H1 (cell line): ENCODE measurements at regions not wholly inside any gene's neighbourhood (a gene's known extent, or its start where the extent isn't known, plus 50 kb on each side); places are given as distances from the start of the nearest gene placed in this dataset.

Source experiments
- CTCF ChIA-PET: fragments of 300-600 bp; sonication (Branson Sonifier 250); formaldehyde crosslinking; loops from one replicate; lab custom pipeline; 2021; ENCODE audit not compliant: partially characterized antibody; lab: Charles Lee
- POLR2A ChIA-PET: fragments of 300-600 bp; sonication (Branson Sonifier 250); formaldehyde crosslinking; loops from one replicate; lab custom pipeline; 2021; ENCODE audit warnings: inconsistent platforms; ENCODE audit not compliant: partially characterized antibody; lab: Charles Lee
- DNase-seq, 2 experiments: peaks; one replicate each; pipeline versions ENCODE4 v3.0.0 to v3.0.0-alpha.2; 2010 to 2022; ENCODE audit warnings: low spot score in 2 of 2, low read depth in 1 of 2, mixed read lengths in 1 of 2
- FAIRE-seq: peaks from 2 replicates; lab custom pipeline; 2011; peaks lifted over from hg19 to GRCh38; lab: Jason Lieb, UNC
- H2AFZ ChIP-seq: 2 replicates; pipeline ENCODE4 v1.8.1; 2012; ENCODE audit warnings: low read length, inconsistent platforms
- H2AK5ac ChIP-seq: 2 replicates; pipeline ENCODE4 v1.6.1; 2013; ENCODE audit warnings: low read depth, low read length
- H2BK120ac ChIP-seq: replicated peaks from 2 replicates; pipeline ENCODE3; 2013; ENCODE audit warnings: low read depth, low read length, inconsistent platforms
- H2BK12ac ChIP-seq: 2 replicates; pipeline ENCODE4 v1.6.1; 2013; ENCODE audit warnings: low read depth, low read length
- H2BK15ac ChIP-seq: 2 replicates; pipeline ENCODE4 v1.6.1; 2013; ENCODE audit warnings: low read length
- H2BK20ac ChIP-seq: 2 replicates; pipeline ENCODE4 v1.6.1; 2013; ENCODE audit warnings: low read length
- H2BK5ac ChIP-seq: 2 replicates; pipeline ENCODE4 v1.6.1; 2013; ENCODE audit warnings: low read depth, low read length
- H3K14ac ChIP-seq: 2 replicates; pipeline ENCODE4 v1.6.1; 2013; ENCODE audit warnings: inconsistent platforms; ENCODE audit not compliant: insufficient read length
- H3K18ac ChIP-seq: 2 replicates; pipeline ENCODE4 v1.6.1; 2013; ENCODE audit warnings: low read length; ENCODE audit errors: extremely low read depth
- H3K23ac ChIP-seq: 2 replicates; pipeline ENCODE4 v1.6.1; 2013; ENCODE audit warnings: inconsistent platforms; ENCODE audit not compliant: insufficient read length
- H3K23me2 ChIP-seq: 2 replicates; pipeline ENCODE4 v1.6.1; 2013; ENCODE audit warnings: low read depth, low read length
- H3K27ac ChIP-seq: 2 replicates; pipeline ENCODE4 v1.6.1; 2011; ENCODE audit warnings: low read depth, low read length, inconsistent platforms
- H3K27me3 ChIP-seq, 4 experiments: replicated peaks in 1 of 4; 1 replicate in 1 of 4; 2 replicates in 3 of 4; pipeline versions ENCODE4 v1.6.1 to v1.8.1; 2011 to 2013; ENCODE audit warnings: low read length in 3 of 4, mild to moderate bottlenecking in 3 of 4, inconsistent platforms in 2 of 4, mixed read lengths in 2 of 4, moderate library complexity in 1 of 4; ENCODE audit not compliant: control insufficient read depth in 3 of 4, insufficient read depth in 3 of 4; ENCODE audit errors: extremely low read depth in 1 of 4
- H3K36me3 ChIP-seq, 4 experiments: 2 replicates each; pipeline versions ENCODE4 v1.6.1 to v1.8.1; 2011 to 2013; ENCODE audit warnings: mild to moderate bottlenecking in 4 of 4, low read length in 3 of 4, moderate library complexity in 2 of 4, control low read depth in 1 of 4, inconsistent platforms in 1 of 4; ENCODE audit not compliant: insufficient read depth in 4 of 4, control insufficient read depth in 2 of 4
- H3K4ac ChIP-seq: replicated peaks from 2 replicates; pipeline ENCODE3; 2013; ENCODE audit warnings: low read length, low read depth, mixed read lengths, inconsistent platforms; ENCODE audit not compliant: insufficient read length
- H3K4me1 ChIP-seq, 4 experiments: replicated peaks in 1 of 4; 1 replicate in 1 of 4; 2 replicates in 3 of 4; pipeline versions ENCODE4 v1.6.1 to v1.8.1; 2011 to 2013; ENCODE audit warnings: low read length in 3 of 4, inconsistent platforms in 2 of 4, mixed read lengths in 1 of 4; ENCODE audit not compliant: insufficient read depth in 4 of 4, control insufficient read depth in 3 of 4
- H3K4me2 ChIP-seq, 2 experiments: 2 replicates each; pipeline versions ENCODE4 v1.6.1 to v1.8.1; 2011 to 2013; ENCODE audit warnings: low read depth in 2 of 2, low read length in 2 of 2, control low read depth in 1 of 2, inconsistent platforms in 1 of 2, mild to moderate bottlenecking in 1 of 2; ENCODE audit not compliant: insufficient read depth in 1 of 2
- H3K4me3 ChIP-seq, 4 experiments: fragments of 200-600, 300-600 bp in 1 of 4; sonication (generic), shearing (Covaris generic), sonication (Bioruptor Twin) in 1 of 4; 2 replicates each; pipeline versions ENCODE4 v1.5.1 to v1.8.1; 2011 to 2016; ENCODE audit warnings: low read length in 4 of 4, low read depth in 3 of 4, control low read depth in 2 of 4, inconsistent platforms in 2 of 4, mild to moderate bottlenecking in 2 of 4, mixed read lengths in 1 of 4, moderate library complexity in 1 of 4; ENCODE audit not compliant: insufficient read depth in 2 of 4; ENCODE audit errors: extremely low read depth in 1 of 4
- H3K56ac ChIP-seq: replicated peaks from 2 replicates; pipeline ENCODE3; 2013; ENCODE audit warnings: low read depth, mild to moderate bottlenecking, mixed read lengths, low read length, inconsistent platforms; ENCODE audit not compliant: insufficient read length
- H3K79me1 ChIP-seq: 2 replicates; pipeline ENCODE4 v1.6.1; 2013; ENCODE audit warnings: low read depth, low read length, control low read depth
- H3K79me2 ChIP-seq, 2 experiments: 2 replicates each; pipeline versions ENCODE4 v1.6.1 to v1.8.1; 2012 to 2013; ENCODE audit warnings: low read length in 2 of 2, mild to moderate bottlenecking in 2 of 2, inconsistent platforms in 1 of 2; ENCODE audit not compliant: insufficient read depth in 2 of 2, control insufficient read depth in 1 of 2
- H3K9ac ChIP-seq, 4 experiments: replicated peaks in 1 of 4; 1 replicate in 1 of 4; 2 replicates in 3 of 4; pipeline versions ENCODE4 v1.6.1 to v1.8.1; 2011 to 2013; ENCODE audit warnings: low read depth in 3 of 4, low read length in 3 of 4, control low read depth in 2 of 4, mild to moderate bottlenecking in 2 of 4, moderate library complexity in 2 of 4, inconsistent platforms in 1 of 4; ENCODE audit errors: extremely low read depth in 1 of 4
- H3K9me3 ChIP-seq, 2 experiments: 2 replicates each; pipeline versions ENCODE4 v1.6.1 to v1.8.1; 2012 to 2013; ENCODE audit warnings: mild to moderate bottlenecking in 2 of 2, moderate library complexity in 2 of 2, control low read depth in 1 of 2, inconsistent platforms in 1 of 2, low read depth in 1 of 2, low read length in 1 of 2, mixed read lengths in 1 of 2; ENCODE audit not compliant: insufficient read depth in 2 of 2
- H4K20me1 ChIP-seq, 2 experiments: replicated peaks in 1 of 2; 2 replicates each; pipeline versions ENCODE3 to v1.8.1; 2011 to 2013; ENCODE audit warnings: inconsistent platforms in 2 of 2, low read length in 2 of 2, mild to moderate bottlenecking in 1 of 2; ENCODE audit not compliant: insufficient read depth in 2 of 2, control insufficient read depth in 1 of 2
- H4K5ac ChIP-seq: 2 replicates; pipeline ENCODE4 v1.6.1; 2013; ENCODE audit warnings: low read length, low read depth, mixed read lengths, inconsistent platforms; ENCODE audit not compliant: insufficient read length
- H4K8ac ChIP-seq: 2 replicates; pipeline ENCODE4 v1.8.0; 2013; ENCODE audit warnings: mild to moderate bottlenecking, moderate library complexity, low read length, inconsistent platforms; ENCODE audit not compliant: insufficient read depth; ENCODE audit errors: extremely low read depth
- H4K91ac ChIP-seq: replicated peaks from 2 replicates; pipeline ENCODE3; 2013; ENCODE audit warnings: low read length, mixed read lengths, inconsistent platforms; ENCODE audit not compliant: insufficient read length
- ATF2 ChIP-seq: IDR thresholded peaks from 2 replicates; pipeline ENCODE4 v1.6.1; 2012; ENCODE audit warnings: low read length, inconsistent platforms
- CBX5 ChIP-seq: fragments of 300-800, 300-1000 bp; sonication (generic); IDR thresholded peaks from 2 replicates; pipeline ENCODE4 v1.7.1; 2016; ENCODE audit warnings: antibody characterized with exemption, low read length, low read depth
- CBX8 ChIP-seq: fragments of 300-800, 300-1000 bp; sonication (generic); IDR thresholded peaks from 2 replicates; pipeline ENCODE4 v1.7.1; 2016; ENCODE audit warnings: low read depth, low read length, borderline replicate concordance
- CHD2 ChIP-seq: IDR thresholded peaks from 2 replicates; pipeline ENCODE4 v1.6.1; 2012; ENCODE audit warnings: low read length, improper control_type of control experiment
- CREB1 ChIP-seq: IDR thresholded peaks from 2 replicates; pipeline ENCODE4 v1.6.1; 2012; ENCODE audit warnings: inconsistent platforms
- KDM1A ChIP-seq: fragments of 200-600, 300-600 bp; sonication (generic); IDR thresholded peaks from 2 replicates; pipeline ENCODE4 v1.7.1; 2016; ENCODE audit warnings: mild to moderate bottlenecking, low read length, borderline replicate concordance
- MAFK ChIP-seq: IDR thresholded peaks from 2 replicates; pipeline ENCODE4 v1.6.1; 2012; ENCODE audit warnings: low read depth, mild to moderate bottlenecking, improper control_type of control experiment, low read length
- SP2 ChIP-seq: IDR thresholded peaks from 2 replicates; pipeline ENCODE4 v1.6.1; 2012; ENCODE audit warnings: mild to moderate bottlenecking, low read length, inconsistent platforms
- ZNF274 ChIP-seq: IDR thresholded peaks from 2 replicates; pipeline ENCODE4 v1.7.0; 2012; ENCODE audit warnings: low read length, borderline replicate concordance; ENCODE audit errors: extremely low read depth
- WGBS, 2 experiments: shearing (Covaris generic) in 1 of 2; methylation state at CpG; one replicate each; pipeline versions ENCODE4 v1.1.6 to v1.1.7; 2013 to 2015; ENCODE audit warnings: low lambda C conversion rate in 2 of 2, mixed read lengths in 2 of 2, inconsistent platforms in 1 of 2, low coverage in 1 of 2, missing lambda C conversion rate in 1 of 2; ENCODE audit not compliant: insufficient replicate concordance in 2 of 2, insufficient coverage in 1 of 2, insufficient read length in 1 of 2; ENCODE audit errors: extremely low coverage in 1 of 2, missing lambda C conversion rate in 1 of 2; 5-methylcytosine and 5-hydroxymethylcytosine counted together
- TF ChIP-seq, protein P1 (sequence below): IDR thresholded peaks from 2 replicates; pipeline ENCODE4 v1.6.1; 2011; ENCODE audit warnings: low read depth, mild to moderate bottlenecking, low read length; ENCODE audit not compliant: insufficient read depth

DNA sequence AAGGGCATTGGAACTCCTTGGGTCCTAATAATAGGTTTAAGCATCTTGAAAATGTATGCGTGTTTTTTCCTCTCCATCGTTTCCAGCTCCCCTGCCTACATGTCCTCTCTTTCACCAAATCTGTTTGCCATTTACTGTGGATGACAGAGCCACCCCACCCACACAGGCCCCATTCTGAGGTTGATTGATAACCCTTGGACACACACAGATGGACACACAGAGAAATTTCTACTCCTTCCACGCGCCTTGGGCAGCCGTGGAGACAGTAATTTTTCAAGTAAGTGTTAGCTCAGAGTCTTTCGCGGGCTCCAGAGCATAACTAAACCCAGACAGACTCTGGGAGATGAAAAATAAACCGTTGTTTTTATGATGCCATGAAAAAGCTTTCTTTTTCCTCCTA is 103.3 kb upstream of the NLRP1 start:
- Histone ChIP-seq H3K27me3 (no peaks in the 10 kb centered on the region), H2BK120ac (no peak overlapping the region), H3K4ac (no peak overlapping the region), H3K79me1 (no peaks in the 10 kb centered on the region), H4K5ac (no peak overlapping the region), H3K4me1 (peaks cover 0 to 4% (median 0%) of the 10 kb centered on the region in 4 experiments; a peak in 2 of 7 replicates), H3K23me2 (no peaks in the 10 kb centered on the region), H3K36me3 (no peaks in the 10 kb centered on the region), H2AK5ac (no peak overlapping the region), H4K91ac (no peak overlapping the region), H4K8ac (no peak overlapping the region), H2BK20ac (no peak overlapping the region), H3K9ac (no peak overlapping the region), H3K27ac (no peak overlapping the region), H3K79me2 (no peaks in the 10 kb centered on the region), H3K4me2 (no peak overlapping the region), H3K18ac (no peak overlapping the region), H2BK5ac (no peak overlapping the region), H2BK12ac (no peak overlapping the region), H3K14ac (no peak overlapping the region), H2AFZ (no peak overlapping the region), H2BK15ac (no peak overlapping the region), H3K9me3 (no peaks in the 10 kb centered on the region), H3K4me3 (no peak overlapping the region), H3K23ac (no peak overlapping the region), H3K56ac (no peak overlapping the region)
- no peak for DNase-seq
- WGBS, 2 experiments = 91% methylated on average over 8 of the region's 8 CpGs; no CpG with 5 or more reads in 1 of the 2 experiments
- ChIA-PET CTCF (interaction anchor here (0.7 to 1.2 kb wide), 3 partner anchors 18 to 468 kb away, joined by 3 to 7 read pairs (median 4); no protein-coding TSS in a partner anchor), POLR2A (no interaction called here)
- FAIRE-seq = no peak
- no peak for TF ChIP-seq CBX8
- no peak for TF ChIP-seq MAFK
- TF ChIP-seq SP2 = no peak
- TF ChIP-seq ATF2 = no peak
- TF ChIP-seq KDM1A = no peak
- TF ChIP-seq ZNF274 = no peak
- no peak for TF ChIP-seq CHD2
- TF ChIP-seq, protein P1, sequence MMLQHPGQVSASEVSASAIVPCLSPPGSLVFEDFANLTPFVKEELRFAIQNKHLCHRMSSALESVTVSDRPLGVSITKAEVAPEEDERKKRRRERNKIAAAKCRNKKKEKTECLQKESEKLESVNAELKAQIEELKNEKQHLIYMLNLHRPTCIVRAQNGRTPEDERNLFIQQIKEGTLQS = no peak
- no peak for TF ChIP-seq CREB1
- no peak for TF ChIP-seq CBX5
- TF ChIP-seq, all 59 proteins: peak for 0
- H4K20me1 ChIP-seq = no peaks in the 10 kb centered on the region
